ENCODE measurements at regions not wholly inside any gene's neighbourhood (a gene's known extent, or its start where the extent isn't known, plus 50 kb on each side); places are given as distances from the start of the nearest gene placed in this dataset.

GRCh38 chr12:91877456-91878235 is 268.0 kb downstream of the BTG1 start:
- no peak for TF ChIP-seq CTCF (IDR thresholded peaks at IDR 0.05)
- no peak for TF ChIP-seq EZH2 (IDR thresholded peaks at IDR 0.05; ENCODE audit: borderline replicate concordance, insufficient read depth, low read depth, low read length, poor library complexity, severe bottlenecking)
- intact Hi-C loops (cut with micrococcal nuclease), result loop anchor here (1.0 to 10.0 kb wide), 3 partner anchors 295 to 697 kb away; no protein-coding TSS in a partner anchor

GRCh38 chr12:91877022-91877421 is 268.6 kb downstream of the BTG1 start:
- peak; percentile 90 for ATAC-seq (ENCODE audit: low read depth)
- peak overlapping the region; percentile 74 for H3K4me3 Mint-ChIP-seq
- H3K36me3 ChIP-seq (replicated peaks in 1 of 2; ENCODE audit: control extremely low read depth in 1 of 2, control insufficient read depth in 1 of 2, extremely low read depth in 1 of 2, insufficient read depth in 2 of 2, low read length in 1 of 2), result no peaks in the 10 kb centered on the region
- POLR2A ChIA-PET, result interaction anchor here (1.0 to 1.2 kb wide), 2 partner anchors 269 to 270 kb away, joined by 3 read pairs; partner anchors contain the start of gene BTG1
- CTCF ChIA-PET, result interaction anchor here (1.1 to 1.5 kb wide), 2 partner anchors 13 to 66 kb away, joined by 3 to 8 read pairs; no protein-coding TSS in a partner anchor
- H3K4me1 ChIP-seq (ENCODE audit: control insufficient read depth in 2 of 2, insufficient read depth in 2 of 2, low read length in 2 of 2), result peaks cover 19 to 22% of the 10 kb centered on the region in 2 donors
- H3K9me3 Mint-ChIP-seq (ENCODE audit: insufficient read depth), result no peaks in the 10 kb centered on the region
- peak overlapping the region; percentile 93 for H3K27ac Mint-ChIP-seq
- peak; percentile 84 for DNase-seq
- H2AFZ ChIP-seq (ENCODE audit: insufficient read depth, low read depth, low read length, poor library complexity, severe bottlenecking), result peak overlapping the region; percentile 67
- H3K27me3 Mint-ChIP-seq, result no peaks in the 10 kb centered on the region
- H3K79me2 ChIP-seq (ENCODE audit: control insufficient read depth, insufficient read depth, low read length), result no peaks in the 10 kb centered on the region
- intact Hi-C loops (cut with micrococcal nuclease), result loop anchor here (1.0 to 10.0 kb wide), 3 partner anchors 295 to 698 kb away; no protein-coding TSS in a partner anchor
- H3K4me3 ChIP-seq (ENCODE audit: control extremely low read depth in 1 of 5, extremely low read depth in 1 of 5, insufficient read depth in 1 of 5, low read depth in 2 of 5, low read length in 4 of 5), result peak overlapping the region in 1 of 5 experiments; percentile 10
- peak overlapping the region; percentile 23 for H3K9ac ChIP-seq (ENCODE audit: low read length)
- H3K27ac ChIP-seq (ENCODE audit: low read length in 2 of 2), result peak overlapping the region; percentile 48 to 76
- H3K9me3 ChIP-seq (ENCODE audit: control extremely low read depth in 1 of 3, control insufficient read depth in 2 of 3, insufficient read depth in 1 of 3, low read length in 2 of 3), result no peaks in the 10 kb centered on the region
- no peaks in the 10 kb centered on the region for H3K27me3 ChIP-seq (replicated peaks in 1 of 4; ENCODE audit: control extremely low read depth in 1 of 4, control insufficient read depth in 3 of 4, insufficient read depth in 4 of 4, low read length in 3 of 4)
- H3K4me1 Mint-ChIP-seq, result peaks cover 27% of the 10 kb centered on the region
- TF ChIP-seq EZH2 (IDR thresholded peaks at IDR 0.05; ENCODE audit: borderline replicate concordance, insufficient read depth, low read depth, low read length, poor library complexity, severe bottlenecking), result no peak
- no peak for TF ChIP-seq CTCF (IDR thresholded peaks at IDR 0.05)
- no peaks in the 10 kb centered on the region for H4K20me1 ChIP-seq (ENCODE audit: control insufficient read depth, insufficient read depth, low read length, poor library complexity, severe bottlenecking)
- 10% methylated on average over 1 of the region's 3 CpGs for WGBS (ENCODE audit: insufficient coverage)
- peak overlapping the region; percentile 54 for H3K4me2 ChIP-seq (replicated peaks; ENCODE audit: low read depth, low read length, poor library complexity, severe bottlenecking)

More at GRCh38 chr12:91877456-91878235, 268.0 kb downstream of the BTG1 start:
- H2AFZ ChIP-seq (ENCODE audit: insufficient read depth, low read depth, low read length, poor library complexity, severe bottlenecking), result no peak overlapping the region
- H3K9ac ChIP-seq (ENCODE audit: low read length), result peak overlapping the region; percentile 23
- WGBS (ENCODE audit: insufficient coverage), result no CpG with 5 or more reads among the region's 5 CpGs
- CTCF ChIA-PET, result interaction anchor here (1.1 to 1.5 kb wide), 3 partner anchors 14 to 692 kb away, joined by 3 to 8 read pairs (median 3); no protein-coding TSS in a partner anchor
- no peaks in the 10 kb centered on the region for H3K79me2 ChIP-seq (ENCODE audit: control insufficient read depth, insufficient read depth, low read length)
- H3K9me3 ChIP-seq (ENCODE audit: control extremely low read depth in 1 of 3, control insufficient read depth in 2 of 3, insufficient read depth in 1 of 3, low read length in 2 of 3), result no peaks in the 10 kb centered on the region
- Mint-ChIP-seq H3K4me3 (peak overlapping the region; percentile 74), H3K9me3 (ENCODE audit: insufficient read depth) (no peaks in the 10 kb centered on the region), H3K27me3 (no peaks in the 10 kb centered on the region), H3K4me1 (peaks cover 27% of the 10 kb centered on the region), H3K27ac (peak overlapping the region; percentile 93)
- no peaks in the 10 kb centered on the region for H3K36me3 ChIP-seq (replicated peaks in 1 of 2; ENCODE audit: control extremely low read depth in 1 of 2, control insufficient read depth in 1 of 2, extremely low read depth in 1 of 2, insufficient read depth in 2 of 2, low read length in 1 of 2)
- no peaks in the 10 kb centered on the region for H4K20me1 ChIP-seq (ENCODE audit: control insufficient read depth, insufficient read depth, low read length, poor library complexity, severe bottlenecking)
- H3K27ac ChIP-seq (ENCODE audit: low read length in 2 of 2), result peak overlapping the region in 1 of 2 donors; percentile 76
- POLR2A ChIA-PET, result interaction anchor here (1.0 to 1.2 kb wide), 2 partner anchors 268 to 269 kb away, joined by 3 read pairs; partner anchors contain the start of gene BTG1
- peak overlapping the region in 1 of 5 experiments; percentile 10 for H3K4me3 ChIP-seq (ENCODE audit: control extremely low read depth in 1 of 5, extremely low read depth in 1 of 5, insufficient read depth in 1 of 5, low read depth in 2 of 5, low read length in 4 of 5)
- no peak for ATAC-seq (ENCODE audit: low read depth)
- peak overlapping the region; percentile 54 for H3K4me2 ChIP-seq (replicated peaks; ENCODE audit: low read depth, low read length, poor library complexity, severe bottlenecking)
- peak; percentile 47 for DNase-seq
- H3K27me3 ChIP-seq (replicated peaks in 1 of 4; ENCODE audit: control extremely low read depth in 1 of 4, control insufficient read depth in 3 of 4, insufficient read depth in 4 of 4, low read length in 3 of 4), result no peaks in the 10 kb centered on the region
- peaks cover 19 to 22% of the 10 kb centered on the region in 2 donors for H3K4me1 ChIP-seq (ENCODE audit: control insufficient read depth in 2 of 2, insufficient read depth in 2 of 2, low read length in 2 of 2)
